Esophagus muscularis mucosa (tissue), 4 donors: ENCODE measurements at regions not wholly inside any gene's neighbourhood (a gene's known extent, or its start where the extent isn't known, plus 50 kb on each side); places are given as distances from the start of the nearest gene placed in this dataset.

Experiments
- DNase-seq: peaks from one replicate; pipeline ENCODE4 v3.0.0-alpha.2; 2017; ENCODE audit errors: extremely low spot score
- H3K27ac ChIP-seq, 4 donors: fragments of 200-600 bp; sonication (generic); replicated peaks in 1 of 4; 1 replicate in 3 of 4; 2 replicates in 1 of 4; pipeline ENCODE4 v1.5.1; 2016 to 2019; ENCODE audit warnings: mild to moderate bottlenecking in 1 of 4
- H3K27me3 ChIP-seq, 4 donors: fragments of 200-600 bp; sonication (generic); one replicate each; pipeline versions ENCODE4 v1.5.1 to v1.6.0; 2016 to 2019
- H3K36me3 ChIP-seq, 4 donors: fragments of 200-600 bp; sonication (generic); one replicate each; pipeline ENCODE4 v1.5.1; 2016 to 2019
- H3K4me1 ChIP-seq, 4 donors: fragments of 200-600 bp; sonication (generic); one replicate each; pipeline ENCODE4 v1.5.1; 2016 to 2019
- H3K4me3 ChIP-seq, 4 donors: fragments of 200-600 bp; sonication (generic); 1 replicate in 2 of 4; 2 replicates in 2 of 4; pipeline ENCODE4 v1.5.1; 2016 to 2019; ENCODE audit warnings: mild to moderate bottlenecking in 4 of 4, moderate library complexity in 1 of 4
- H3K9me3 ChIP-seq, 4 donors: fragments of 200-600 bp; sonication (generic); 1 replicate in 3 of 4; 2 replicates in 1 of 4; pipeline ENCODE4 v1.5.1; 2016 to 2019
- EP300 ChIP-seq: sonication (generic); formaldehyde crosslinking; IDR thresholded peaks from one replicate; pipeline ENCODE4 v1.6.1; 2017; ENCODE audit warnings: antibody characterized with exemption
- POLR2A ChIP-seq: fragments of 450-650 bp; IDR thresholded peaks from one replicate; pipeline ENCODE4 v1.6.1; 2017; ENCODE audit warnings: antibody characterized with exemption, moderate library complexity, mild to moderate bottlenecking, low read depth
- POLR2AphosphoS5 ChIP-seq, 2 donors: sonication (generic); formaldehyde crosslinking; IDR thresholded peaks; one replicate each; pipeline ENCODE4 v1.6.1; 2017; ENCODE audit warnings: antibody characterized with exemption in 2 of 2
- WGBS: methylation state at CpG from one replicate; pipeline ENCODE4 v1.1.5; 2018; 5-methylcytosine and 5-hydroxymethylcytosine counted together
- intact Hi-C: fragments of 100-400 bp; cut with DNase I; formaldehyde crosslinking; loops from one replicate; pipeline ENCODE4 v1.15.1; 2023
- TF ChIP-seq, protein P1 (sequence below), 3 experiments: fragments of 200-600 bp in 2 of 3; fragments of 450-650 bp in 1 of 3; sonication (generic) in 2 of 3; IDR thresholded peaks; one replicate each; pipeline ENCODE4 v1.5.1; 2017 to 2019; ENCODE audit warnings: antibody characterized with exemption in 3 of 3, mild to moderate bottlenecking in 2 of 3, moderate library complexity in 1 of 3

DNA sequence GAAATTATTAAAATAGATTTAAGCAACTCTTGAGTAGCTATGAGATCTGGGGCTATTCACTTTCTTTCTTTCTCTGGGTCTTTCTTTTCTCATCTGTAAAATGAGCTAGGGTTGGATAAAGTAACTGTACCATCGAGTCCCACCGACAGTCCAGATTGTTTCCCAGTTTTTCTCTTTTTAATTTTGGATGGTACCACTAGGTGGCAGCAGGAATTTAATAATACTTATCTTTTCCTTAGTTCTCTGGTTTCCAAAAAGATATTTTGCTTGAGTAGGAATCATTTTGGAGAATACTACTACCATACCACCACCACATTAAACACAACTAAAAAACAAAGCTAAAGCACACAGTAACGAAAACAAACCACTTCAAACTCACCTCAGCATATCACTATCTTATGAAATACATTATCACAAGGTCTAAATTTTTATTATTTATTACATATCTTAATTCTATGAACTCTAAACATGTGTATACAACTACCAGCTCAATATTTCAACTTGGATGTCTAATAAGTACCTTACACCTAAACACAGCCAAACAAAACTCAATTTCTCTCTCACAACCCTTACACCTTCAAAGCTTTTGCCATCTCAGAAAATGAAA is 584.0 kb downstream of the KCNA4 start:
- intact Hi-C loops: loop anchor here (10.0 kb wide), 1 partner anchor 762 kb away; no protein-coding TSS in a partner anchor
- no peaks in the 10 kb centered on the region for H3K36me3 ChIP-seq
- no peak overlapping the region for H3K27ac ChIP-seq
- DNase-seq: no peak
- H3K27me3 ChIP-seq: no peaks in the 10 kb centered on the region
- 23% methylated on average over 3 of the region's 3 CpGs for WGBS
- no peaks in the 10 kb centered on the region for H3K4me1 ChIP-seq
- H3K4me3 ChIP-seq: no peak overlapping the region
- H3K9me3 ChIP-seq: no peaks in the 10 kb centered on the region
- no peak for TF ChIP-seq EP300
- no peak for TF ChIP-seq POLR2AphosphoS5 (IDR thresholded peaks at IDR 0.05)
- TF ChIP-seq POLR2A: no peak
- TF ChIP-seq, protein P1, sequence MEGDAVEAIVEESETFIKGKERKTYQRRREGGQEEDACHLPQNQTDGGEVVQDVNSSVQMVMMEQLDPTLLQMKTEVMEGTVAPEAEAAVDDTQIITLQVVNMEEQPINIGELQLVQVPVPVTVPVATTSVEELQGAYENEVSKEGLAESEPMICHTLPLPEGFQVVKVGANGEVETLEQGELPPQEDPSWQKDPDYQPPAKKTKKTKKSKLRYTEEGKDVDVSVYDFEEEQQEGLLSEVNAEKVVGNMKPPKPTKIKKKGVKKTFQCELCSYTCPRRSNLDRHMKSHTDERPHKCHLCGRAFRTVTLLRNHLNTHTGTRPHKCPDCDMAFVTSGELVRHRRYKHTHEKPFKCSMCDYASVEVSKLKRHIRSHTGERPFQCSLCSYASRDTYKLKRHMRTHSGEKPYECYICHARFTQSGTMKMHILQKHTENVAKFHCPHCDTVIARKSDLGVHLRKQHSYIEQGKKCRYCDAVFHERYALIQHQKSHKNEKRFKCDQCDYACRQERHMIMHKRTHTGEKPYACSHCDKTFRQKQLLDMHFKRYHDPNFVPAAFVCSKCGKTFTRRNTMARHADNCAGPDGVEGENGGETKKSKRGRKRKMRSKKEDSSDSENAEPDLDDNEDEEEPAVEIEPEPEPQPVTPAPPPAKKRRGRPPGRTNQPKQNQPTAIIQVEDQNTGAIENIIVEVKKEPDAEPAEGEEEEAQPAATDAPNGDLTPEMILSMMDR (IDR thresholded peaks at IDR 0.05): peak; percentile 41 to 55 (median 53)

- no peak overlapping the region for H3K4me3 ChIP-seq
- no peaks in the 10 kb centered on the region for H3K36me3 ChIP-seq
- H3K4me1 ChIP-seq: no peaks in the 10 kb centered on the region
- no peak for DNase-seq
- no peaks in the 10 kb centered on the region for H3K9me3 ChIP-seq
- intact Hi-C loops: no loop called here
- no peak overlapping the region for H3K27ac ChIP-seq
- TF ChIP-seq POLR2A (no peak), POLR2AphosphoS5 (IDR thresholded peaks at IDR 0.05) (no peak), EP300 (no peak)
- TF ChIP-seq, protein P1 (IDR thresholded peaks at IDR 0.05): no peak
- no peaks in the 10 kb centered on the region for H3K27me3 ChIP-seq
Measured at GRCh38 chr11:29405305-29405704, 611.5 kb downstream of the KCNA4 start.

- H3K36me3 ChIP-seq: no peaks in the 10 kb centered on the region
- no peak overlapping the region for H3K4me3 ChIP-seq
- H3K27ac ChIP-seq: no peak overlapping the region
- no peaks in the 10 kb centered on the region for H3K9me3 ChIP-seq
- no peak for DNase-seq
- no peaks in the 10 kb centered on the region for H3K4me1 ChIP-seq
- WGBS: 72% methylated on average over 3 of the region's 3 CpGs
- H3K27me3 ChIP-seq: no peaks in the 10 kb centered on the region
- TF ChIP-seq EP300: no peak
- TF ChIP-seq, protein P1 (IDR thresholded peaks at IDR 0.05): no peak
- no peak for TF ChIP-seq POLR2AphosphoS5 (IDR thresholded peaks at IDR 0.05)
- no peak for TF ChIP-seq POLR2A
- intact Hi-C loops: no loop called here
Measured at GRCh38 chr11:29395555-29396072, 621.2 kb downstream of the KCNA4 start.

- no peak for DNase-seq
- intact Hi-C loops: no loop called here
- Histone ChIP-seq H3K4me1 (no peaks in the 10 kb centered on the region), H3K36me3 (no peaks in the 10 kb centered on the region), H3K4me3 (no peak overlapping the region), H3K27ac (no peak overlapping the region), H3K27me3 (no peaks in the 10 kb centered on the region), H3K9me3 (peaks cover 0 to 5% (median 0%) of the 10 kb centered on the region in 4 donors)
- TF ChIP-seq, protein P1 (IDR thresholded peaks at IDR 0.05): no peak
- TF ChIP-seq POLR2AphosphoS5 (IDR thresholded peaks at IDR 0.05) (no peak), POLR2A (no peak), EP300 (no peak)
- WGBS: 75% methylated on average over 1 of the region's 1 CpG
Measured at GRCh38 chr11:29389793-29390192, 627.0 kb downstream of the KCNA4 start.

DNA sequence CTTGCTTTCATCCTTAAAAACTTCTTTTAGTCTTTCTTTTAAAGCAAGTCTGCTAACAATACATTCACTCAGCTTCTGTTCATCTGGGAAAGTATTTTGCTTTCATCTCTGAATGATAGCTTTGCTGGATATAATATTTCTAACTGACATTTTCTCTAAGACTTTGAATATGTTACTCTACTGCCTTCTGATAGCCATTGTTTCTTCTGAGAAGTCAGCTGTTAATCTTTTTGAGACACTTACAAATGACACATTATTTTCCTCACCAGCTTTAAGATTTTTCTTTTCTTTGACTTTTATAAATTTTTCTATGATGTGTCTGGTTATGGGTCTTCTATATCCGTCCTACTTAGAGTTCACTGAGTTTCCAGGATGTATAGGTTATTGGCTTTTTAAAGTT is 643.1 kb downstream of the KCNA4 start:
- no peak for DNase-seq
- Histone ChIP-seq H3K27me3 (no peaks in the 10 kb centered on the region), H3K4me3 (no peak overlapping the region), H3K36me3 (no peaks in the 10 kb centered on the region), H3K9me3 (peaks cover 0 to 8% (median 2%) of the 10 kb centered on the region in 4 donors), H3K4me1 (no peaks in the 10 kb centered on the region), H3K27ac (no peak overlapping the region)
- 76% methylated on average over 1 of the region's 1 CpG for WGBS
- TF ChIP-seq, protein P1 (IDR thresholded peaks at IDR 0.05): no peak
- no peak for TF ChIP-seq EP300
- TF ChIP-seq POLR2A: no peak
- no peak for TF ChIP-seq POLR2AphosphoS5 (IDR thresholded peaks at IDR 0.05)
- intact Hi-C loops: no loop called here
